Activated T-cell treated with anti-CD3 and anti-CD28 coated beads, Interleukin-2, amount 50 U/mL, for 24 hours (primary cell): ENCODE measurements at regions not wholly inside any gene's neighbourhood (a gene's known extent, or its start where the extent isn't known, plus 50 kb on each side); places are given as distances from the start of the nearest gene placed in this dataset.
"Not testable (repeated sequence)": the region's sequence is repeated elsewhere in the genome, so short reads cannot be mapped to it uniquely, and the experiment has no call there.

Experiments
- DNase-seq: peaks from one replicate; pipeline ENCODE4 v3.0.0-alpha.2; 2020
- H3K27ac Mint-ChIP-seq: 2 replicates; pipeline ENCODE4 v1.8.0; 2020; ENCODE audit warnings: mild to moderate bottlenecking, mixed read lengths
- H3K27me3 Mint-ChIP-seq: 2 replicates; pipeline ENCODE4 v1.8.0; 2020; ENCODE audit warnings: mixed read lengths
- H3K36me3 Mint-ChIP-seq: 2 replicates; pipeline ENCODE4 v1.8.0; 2020; ENCODE audit warnings: low read depth, mixed read lengths
- H3K4me1 Mint-ChIP-seq: 2 replicates; pipeline ENCODE4 v1.8.0; 2020; ENCODE audit warnings: low read depth, mixed read lengths
- H3K4me3 Mint-ChIP-seq: 2 replicates; pipeline ENCODE4 v1.8.0; 2020; ENCODE audit warnings: mild to moderate bottlenecking, moderate library complexity, mixed read lengths
- H3K9me3 Mint-ChIP-seq: 2 replicates; pipeline ENCODE4 v1.8.0; 2020; ENCODE audit warnings: mixed read lengths

DNA sequence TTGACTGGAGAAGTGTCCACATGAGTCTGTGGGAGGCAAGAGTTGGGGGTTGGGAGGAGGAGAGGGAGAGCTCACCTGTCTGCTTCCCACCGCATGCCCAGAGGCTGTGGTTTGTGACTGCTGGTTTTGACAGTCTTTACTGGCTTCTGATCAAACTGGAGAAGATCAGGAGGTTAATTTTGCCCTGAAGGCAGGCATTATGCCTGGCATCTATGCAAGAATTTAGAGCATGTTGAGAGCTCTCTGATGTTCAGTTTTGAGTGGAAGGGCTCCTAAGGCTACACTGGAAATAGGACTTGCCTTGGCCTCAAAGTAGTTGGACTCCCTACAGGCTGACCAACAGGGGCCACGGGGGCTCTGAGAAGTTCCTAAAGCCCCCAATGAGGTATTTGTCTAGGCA is 101.6 kb downstream of the TLR5 start:
- no peaks in the 10 kb centered on the region for H3K9me3 Mint-ChIP-seq
- H3K36me3 Mint-ChIP-seq: no peaks in the 10 kb centered on the region
- no peak overlapping the region for H3K27ac Mint-ChIP-seq
- H3K27me3 Mint-ChIP-seq: peaks cover 10% of the 10 kb centered on the region
- no peak overlapping the region for H3K4me3 Mint-ChIP-seq
- H3K4me1 Mint-ChIP-seq: no peaks in the 10 kb centered on the region
- no peak for DNase-seq

DNA sequence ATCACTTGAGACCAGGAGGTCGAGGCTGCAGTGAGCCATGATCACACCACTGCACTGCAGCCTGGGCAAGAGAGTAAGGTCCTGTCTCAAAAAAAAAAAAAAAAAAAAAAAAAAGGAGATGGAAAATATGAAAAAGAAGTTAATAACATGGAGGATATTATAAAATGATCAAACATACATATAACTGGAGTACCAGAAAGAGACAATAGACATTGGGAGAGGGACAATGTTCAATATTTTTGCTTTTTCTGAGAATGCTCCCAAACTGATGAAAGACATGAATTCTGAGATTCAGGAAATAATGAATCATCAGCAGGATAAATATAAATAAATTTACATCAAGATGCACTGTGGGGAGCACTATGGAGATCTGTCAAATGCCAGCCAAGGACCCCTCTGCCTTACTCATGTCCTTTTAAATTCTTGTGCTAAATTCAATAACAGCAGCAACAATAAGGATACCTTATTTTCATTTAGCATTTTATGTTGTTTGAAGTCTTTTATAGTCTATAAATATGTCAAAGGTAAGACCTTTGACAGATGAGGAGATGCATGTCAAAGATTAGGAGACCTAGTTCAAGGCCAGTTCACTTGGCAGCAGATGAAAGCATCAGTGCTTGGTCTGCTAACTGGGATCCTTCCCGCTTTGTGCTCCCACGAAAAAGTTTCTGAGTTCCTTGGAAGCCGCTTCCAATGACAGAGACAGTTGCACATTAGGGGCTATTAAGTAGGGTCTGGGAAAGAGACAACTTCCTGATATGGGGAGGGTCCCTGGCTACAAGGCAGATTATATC is 97.7 kb downstream of the TLR5 start:
- H3K27ac Mint-ChIP-seq: no peak overlapping the region
- H3K4me1 Mint-ChIP-seq: no peaks in the 10 kb centered on the region
- no peaks in the 10 kb centered on the region for H3K36me3 Mint-ChIP-seq
- no peak overlapping the region for H3K4me3 Mint-ChIP-seq
- DNase-seq: no peak
- peaks cover 5% of the 10 kb centered on the region for H3K9me3 Mint-ChIP-seq
- H3K27me3 Mint-ChIP-seq: peaks cover 1% of the 10 kb centered on the region

DNA sequence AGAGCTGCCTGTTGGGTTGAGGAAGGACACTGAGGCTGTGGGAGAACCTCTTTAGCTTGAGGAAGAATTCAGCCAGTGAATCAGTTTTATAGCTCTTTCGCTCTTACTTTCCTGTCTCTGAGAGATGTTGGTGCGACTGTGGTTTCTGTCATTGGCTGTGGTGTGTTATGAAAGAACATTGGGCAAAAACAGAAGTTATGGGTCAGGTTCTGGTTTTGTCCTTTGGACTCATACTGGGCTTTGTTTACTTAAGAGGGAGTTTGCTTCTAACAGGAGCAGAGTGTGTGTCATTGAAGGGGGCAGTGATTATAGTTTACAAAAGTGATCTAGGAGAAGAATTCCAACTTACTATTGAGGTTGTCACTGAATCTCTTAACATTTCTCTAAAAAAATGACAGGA is 97.0 kb downstream of the TLR5 start:
- H3K36me3 Mint-ChIP-seq: no peaks in the 10 kb centered on the region
- no peak for DNase-seq
- no peaks in the 10 kb centered on the region for H3K27me3 Mint-ChIP-seq
- peaks cover 5% of the 10 kb centered on the region for H3K9me3 Mint-ChIP-seq
- no peak overlapping the region for H3K4me3 Mint-ChIP-seq
- H3K27ac Mint-ChIP-seq: no peak overlapping the region
- H3K4me1 Mint-ChIP-seq: no peaks in the 10 kb centered on the region

DNA sequence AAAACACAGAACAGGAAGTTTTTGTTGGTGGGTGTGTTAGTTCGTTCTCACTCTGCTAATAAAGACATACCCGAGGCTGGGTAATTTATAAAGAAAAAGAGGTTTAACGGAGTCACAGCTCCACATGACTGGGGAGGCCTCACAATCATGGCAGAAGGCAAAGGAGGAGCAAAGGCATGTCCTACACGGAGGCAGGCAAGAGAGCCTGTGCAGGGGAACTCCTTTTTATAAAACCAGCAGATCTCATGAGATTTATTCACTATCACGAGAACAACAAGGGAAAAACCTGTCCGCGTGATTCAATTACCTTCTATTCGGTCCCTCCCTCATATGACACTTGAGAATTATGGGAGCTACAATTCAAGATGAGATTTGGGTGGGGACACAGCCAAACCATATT is 96.6 kb downstream of the TLR5 start:
- DNase-seq, H3K4me3 Mint-ChIP-seq, H3K9me3 Mint-ChIP-seq, H3K27me3 Mint-ChIP-seq, H3K36me3 Mint-ChIP-seq, H3K27ac Mint-ChIP-seq, H3K4me1 Mint-ChIP-seq: not testable (repeated sequence)

DNA sequence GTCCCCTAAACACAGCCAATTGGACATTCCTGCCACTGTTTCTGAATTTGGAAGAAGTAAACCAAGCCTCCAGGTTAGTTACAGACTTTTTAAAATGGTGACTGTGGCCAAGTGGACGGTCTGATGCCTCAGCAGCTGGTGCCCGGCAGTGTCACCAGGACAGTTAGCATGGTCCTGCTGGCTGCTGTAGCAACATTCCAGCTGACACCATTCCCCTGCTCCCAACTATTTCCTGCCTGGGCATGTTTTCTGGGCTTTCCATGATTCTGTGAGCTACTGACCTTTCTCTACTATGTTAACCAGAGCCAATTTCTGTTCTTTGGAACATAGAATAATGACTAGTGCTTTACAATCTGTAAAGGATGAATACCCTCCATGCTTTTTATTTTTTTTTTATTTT is 95.0 kb downstream of the TLR5 start:
- peaks cover 5% of the 10 kb centered on the region for H3K9me3 Mint-ChIP-seq
- no peak for DNase-seq
- no peaks in the 10 kb centered on the region for H3K27me3 Mint-ChIP-seq
- no peaks in the 10 kb centered on the region for H3K36me3 Mint-ChIP-seq
- no peak overlapping the region for H3K27ac Mint-ChIP-seq
- H3K4me1 Mint-ChIP-seq: no peaks in the 10 kb centered on the region
- no peak overlapping the region for H3K4me3 Mint-ChIP-seq

DNA sequence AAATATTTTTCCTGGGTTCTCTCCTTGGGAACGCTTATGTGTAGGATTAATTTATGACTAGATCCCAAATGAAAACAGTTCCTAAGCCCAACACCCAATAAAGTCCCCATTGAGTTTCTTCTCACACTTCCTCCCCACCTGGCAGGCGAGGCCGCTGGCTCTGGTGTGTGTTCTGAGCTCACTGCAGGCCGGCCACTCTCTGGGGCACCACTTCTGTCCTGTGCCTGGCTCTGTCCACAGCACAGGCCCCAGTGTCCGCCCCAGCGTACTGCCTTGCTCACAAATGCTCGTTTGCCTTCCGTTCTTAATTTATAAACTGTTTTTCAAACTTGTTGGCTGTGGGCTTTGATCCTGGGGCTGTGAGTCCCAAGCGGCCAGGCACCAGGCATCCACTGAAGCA is 90.6 kb downstream of the TLR5 start:
- Mint-ChIP-seq H3K4me1 (no peaks in the 10 kb centered on the region), H3K36me3 (no peaks in the 10 kb centered on the region), H3K4me3 (no peak overlapping the region), H3K27ac (no peak overlapping the region), H3K27me3 (no peaks in the 10 kb centered on the region), H3K9me3 (no peaks in the 10 kb centered on the region)
- DNase-seq: no peak

DNA sequence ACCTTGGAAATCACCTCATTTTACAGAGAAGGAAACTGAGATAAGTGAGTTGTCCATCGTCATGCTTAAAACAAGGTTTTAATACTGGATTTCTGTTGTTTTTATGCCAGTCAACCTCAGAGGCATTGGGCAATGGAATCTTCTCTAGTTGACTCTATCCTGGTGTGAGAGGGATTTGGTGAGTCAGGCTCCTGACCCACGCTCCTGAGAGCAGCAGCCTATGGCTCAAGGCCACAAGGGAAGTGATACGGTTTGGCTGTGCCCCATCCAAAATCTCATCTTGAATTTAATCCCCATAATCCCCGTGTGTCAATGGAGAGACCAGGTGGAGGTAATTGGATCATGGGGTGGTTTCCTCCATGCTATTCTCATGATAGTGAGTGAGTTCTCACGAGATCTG is 90.1 kb downstream of the TLR5 start:
- no peak for DNase-seq
- no peaks in the 10 kb centered on the region for H3K36me3 Mint-ChIP-seq
- no peak overlapping the region for H3K4me3 Mint-ChIP-seq
- no peaks in the 10 kb centered on the region for H3K9me3 Mint-ChIP-seq
- H3K4me1 Mint-ChIP-seq: no peaks in the 10 kb centered on the region
- no peak overlapping the region for H3K27ac Mint-ChIP-seq
- H3K27me3 Mint-ChIP-seq: no peaks in the 10 kb centered on the region

DNA sequence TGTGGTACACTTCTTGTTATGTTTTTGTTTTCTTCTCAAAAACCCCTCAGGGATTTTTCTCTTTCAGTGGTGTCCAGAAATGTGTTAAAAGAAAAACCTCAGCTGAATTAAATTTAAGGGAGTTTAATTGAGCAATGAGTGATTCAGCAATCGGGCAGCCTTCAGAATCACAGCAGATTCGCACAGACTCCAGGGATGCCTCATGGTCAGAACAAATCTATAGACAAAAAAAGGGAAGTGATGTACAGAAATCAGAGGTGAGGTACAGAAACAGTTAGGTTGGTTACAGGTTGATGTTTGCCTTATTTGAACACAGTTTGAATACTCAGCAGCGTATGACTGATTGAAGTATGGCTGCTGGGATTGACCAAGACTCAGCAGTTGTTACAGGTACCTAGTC is 86.2 kb downstream of the TLR5 start:
- H3K4me1 Mint-ChIP-seq: no peaks in the 10 kb centered on the region
- H3K27me3 Mint-ChIP-seq: no peaks in the 10 kb centered on the region
- no peak overlapping the region for H3K27ac Mint-ChIP-seq
- H3K4me3 Mint-ChIP-seq: no peak overlapping the region
- no peaks in the 10 kb centered on the region for H3K9me3 Mint-ChIP-seq
- H3K36me3 Mint-ChIP-seq: no peaks in the 10 kb centered on the region
- DNase-seq: no peak

DNA sequence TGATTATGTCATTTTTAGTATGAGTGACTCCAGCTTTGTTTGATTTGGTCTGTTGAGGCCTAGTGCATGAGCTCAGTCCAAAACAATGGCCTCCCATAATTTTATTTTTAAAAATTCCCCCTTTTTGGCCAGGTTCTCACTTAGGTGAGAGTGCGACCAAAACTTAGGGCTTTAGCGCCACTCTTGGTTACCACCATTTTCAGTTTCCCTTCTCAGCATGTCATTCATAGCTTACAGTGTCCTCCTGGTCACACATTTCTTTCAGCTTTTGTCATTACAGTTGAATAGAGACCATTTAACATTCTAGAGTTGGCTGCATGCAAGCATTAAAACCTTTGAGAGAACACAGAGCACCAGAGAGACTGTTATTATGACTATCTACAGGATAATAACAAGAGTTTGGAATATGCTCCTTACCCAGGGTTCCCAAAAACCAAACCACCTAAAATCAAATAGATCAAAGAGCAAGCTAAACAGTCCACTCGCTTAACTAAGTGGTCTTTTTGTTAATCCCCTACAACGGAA is 85.4 kb downstream of the TLR5 start:
- no peak for DNase-seq
- Mint-ChIP-seq H3K9me3 (no peaks in the 10 kb centered on the region), H3K27ac (no peak overlapping the region), H3K4me1 (no peaks in the 10 kb centered on the region), H3K36me3 (no peaks in the 10 kb centered on the region), H3K4me3 (no peak overlapping the region), H3K27me3 (no peaks in the 10 kb centered on the region)
